IMR-90 (cell line): ENCODE measurements at regions not wholly inside any gene's neighbourhood (a gene's known extent, or its start where the extent isn't known, plus 50 kb on each side); places are given as distances from the start of the nearest gene placed in this dataset.

Experiments used
- BHLHE40 ChIP-seq: fragments of 150-350 bp; IDR thresholded peaks from 2 replicates; pipeline ENCODE4 v1.6.1; 2016; ENCODE audit warnings: mild to moderate bottlenecking, low read depth, low read length
- MAZ ChIP-seq: IDR thresholded peaks from 2 replicates; pipeline ENCODE4 v1.6.1; 2012; ENCODE audit warnings: low read depth, mild to moderate bottlenecking, low read length, improper control_type of control experiment, moderate library complexity, borderline replicate concordance
- NFE2L2 ChIP-seq: fragments of 150-350 bp; IDR thresholded peaks from 2 replicates; pipeline ENCODE4 v1.6.1; 2016; ENCODE audit warnings: low read depth, mild to moderate bottlenecking, low read length
- POLR2A ChIP-seq: IDR thresholded peaks from 2 replicates; pipeline ENCODE4 v1.6.1; 2012; ENCODE audit warnings: mild to moderate bottlenecking, low read depth, low read length
- RAD21 ChIP-seq: IDR thresholded peaks from 2 replicates; pipeline ENCODE4 v1.6.1; 2012; ENCODE audit warnings: low read length, improper control_type of control experiment
- RCOR1 ChIP-seq: IDR thresholded peaks from 2 replicates; pipeline ENCODE4 v1.6.1; 2012; ENCODE audit warnings: mild to moderate bottlenecking, low read length, improper control_type of control experiment; ENCODE audit not compliant: insufficient replicate concordance
- TF ChIP-seq, protein P1 (sequence below): conservative IDR thresholded peaks from 2 replicates; pipeline ENCODE4 v1.5.1; 2012; ENCODE audit warnings: mild to moderate bottlenecking, low read depth, low read length, improper control_type of control experiment
- TF ChIP-seq, protein P2 (sequence below): fragments of 150-350 bp; IDR thresholded peaks from 2 replicates; pipeline ENCODE4 v1.6.1; 2017; ENCODE audit warnings: mild to moderate bottlenecking, antibody characterized with exemption, low read length, low read depth

GRCh38 chr22:22785316-22786065, 102.1 kb upstream of the IGLL5 start:
- TF ChIP-seq, protein P1, sequence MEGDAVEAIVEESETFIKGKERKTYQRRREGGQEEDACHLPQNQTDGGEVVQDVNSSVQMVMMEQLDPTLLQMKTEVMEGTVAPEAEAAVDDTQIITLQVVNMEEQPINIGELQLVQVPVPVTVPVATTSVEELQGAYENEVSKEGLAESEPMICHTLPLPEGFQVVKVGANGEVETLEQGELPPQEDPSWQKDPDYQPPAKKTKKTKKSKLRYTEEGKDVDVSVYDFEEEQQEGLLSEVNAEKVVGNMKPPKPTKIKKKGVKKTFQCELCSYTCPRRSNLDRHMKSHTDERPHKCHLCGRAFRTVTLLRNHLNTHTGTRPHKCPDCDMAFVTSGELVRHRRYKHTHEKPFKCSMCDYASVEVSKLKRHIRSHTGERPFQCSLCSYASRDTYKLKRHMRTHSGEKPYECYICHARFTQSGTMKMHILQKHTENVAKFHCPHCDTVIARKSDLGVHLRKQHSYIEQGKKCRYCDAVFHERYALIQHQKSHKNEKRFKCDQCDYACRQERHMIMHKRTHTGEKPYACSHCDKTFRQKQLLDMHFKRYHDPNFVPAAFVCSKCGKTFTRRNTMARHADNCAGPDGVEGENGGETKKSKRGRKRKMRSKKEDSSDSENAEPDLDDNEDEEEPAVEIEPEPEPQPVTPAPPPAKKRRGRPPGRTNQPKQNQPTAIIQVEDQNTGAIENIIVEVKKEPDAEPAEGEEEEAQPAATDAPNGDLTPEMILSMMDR: no peak
- TF ChIP-seq NFE2L2: no peak
- TF ChIP-seq, protein P2, sequence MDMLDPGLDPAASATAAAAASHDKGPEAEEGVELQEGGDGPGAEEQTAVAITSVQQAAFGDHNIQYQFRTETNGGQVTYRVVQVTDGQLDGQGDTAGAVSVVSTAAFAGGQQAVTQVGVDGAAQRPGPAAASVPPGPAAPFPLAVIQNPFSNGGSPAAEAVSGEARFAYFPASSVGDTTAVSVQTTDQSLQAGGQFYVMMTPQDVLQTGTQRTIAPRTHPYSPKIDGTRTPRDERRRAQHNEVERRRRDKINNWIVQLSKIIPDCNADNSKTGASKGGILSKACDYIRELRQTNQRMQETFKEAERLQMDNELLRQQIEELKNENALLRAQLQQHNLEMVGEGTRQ: no peak
- TF ChIP-seq RCOR1: no peak
- TF ChIP-seq RAD21: no peak
- no peak for TF ChIP-seq MAZ
- no peak for TF ChIP-seq POLR2A
- no peak for TF ChIP-seq BHLHE40
